Kidney (tissue), 13 donors: ENCODE measurements at regions not wholly inside any gene's neighbourhood (a gene's known extent, or its start where the extent isn't known, plus 50 kb on each side); places are given as distances from the start of the nearest gene placed in this dataset.

Experiments used
- DNase-seq, 5 donors: peaks; one replicate each; pipeline ENCODE4 v3.0.0-alpha.2; 2013 to 2020
- FAIRE-seq: peaks from 2 replicates; lab custom pipeline; 2012; peaks lifted over from hg19 to GRCh38; lab: Jason Lieb, UNC
- H3K27ac ChIP-seq, 2 donors: one replicate each; pipeline ENCODE4 v1.7.0; 2013; ENCODE audit warnings: low read depth in 2 of 2, low read length in 2 of 2, inconsistent platforms in 1 of 2
- H3K27me3 ChIP-seq: one replicate; pipeline ENCODE4 v1.7.1; 2013; ENCODE audit warnings: low read length, inconsistent platforms; ENCODE audit not compliant: control insufficient read depth, insufficient read depth
- H3K36me3 ChIP-seq, 3 donors: one replicate each; pipeline versions ENCODE4 v1.7.0 to v1.7.1; 2013; ENCODE audit warnings: low read length in 3 of 3, control low read depth in 1 of 3, inconsistent platforms in 1 of 3; ENCODE audit not compliant: insufficient read depth in 3 of 3, control insufficient read depth in 2 of 3
- H3K4me1 ChIP-seq, 3 donors: one replicate each; pipeline versions ENCODE4 v1.7.0 to v1.7.1; 2013; ENCODE audit warnings: low read length in 3 of 3, inconsistent platforms in 1 of 3, low read depth in 1 of 3; ENCODE audit not compliant: control insufficient read depth in 2 of 3, insufficient read depth in 2 of 3
- H3K4me3 ChIP-seq, 3 donors: one replicate each; pipeline versions ENCODE4 v1.7.0 to v1.8.1; 2013; ENCODE audit warnings: low read length in 3 of 3, control low read depth in 1 of 3, inconsistent platforms in 1 of 3
- H3K9ac ChIP-seq, 3 donors: one replicate each; pipeline versions ENCODE4 v1.7.0 to v1.7.1; 2013; ENCODE audit warnings: low read length in 3 of 3, control low read depth in 1 of 3, inconsistent platforms in 1 of 3
- H3K9me3 ChIP-seq, 3 donors: one replicate each; pipeline versions ENCODE4 v1.7.0 to v1.7.1; 2013; ENCODE audit warnings: low read length in 3 of 3, control low read depth in 1 of 3, inconsistent platforms in 1 of 3; ENCODE audit not compliant: control insufficient read depth in 2 of 3, insufficient read depth in 1 of 3
- CTCF ChIP-seq: IDR thresholded peaks from 3 replicates; pipeline ENCODE4 v1.5.1; 2012; ENCODE audit warnings: mild to moderate bottlenecking, moderate library complexity, borderline replicate concordance; ENCODE audit not compliant: insufficient read depth; ENCODE audit errors: extremely low read depth
- intact Hi-C: fragments of 100-400 bp; cut with DNase I; formaldehyde crosslinking; loops from one replicate; pipeline ENCODE4 v1.11.1; 2022
- donor health status: control.
- donor health status: control.
- donor health status: control.
- donor health status: control.
- donor health status: control.
- donor health status: DM: yes; HTN: yes; CAD: no.
- donor health status: Normal renal cell carcinoma (clear cell type).

GRCh38 chr17:72502371-72503341 lies 381.8 kb downstream of the SOX9 start:
- Histone ChIP-seq H3K9ac (no peak overlapping the region), H3K9me3 (no peaks in the 10 kb centered on the region), H3K27me3 (no peaks in the 10 kb centered on the region), H3K4me3 (no peak overlapping the region), H3K36me3 (no peaks in the 10 kb centered on the region), H3K4me1 (no peaks in the 10 kb centered on the region), H3K27ac (no peak overlapping the region)
- TF ChIP-seq CTCF = no peak
- DNase-seq (no peak), FAIRE-seq (no peak)
- intact Hi-C loops = no loop called here

- no peak for TF ChIP-seq CTCF
- FAIRE-seq = no peak
- no peak overlapping the region for H3K27ac ChIP-seq
Measured at GRCh38 chr17:72503556-72503955, 382.7 kb downstream of the SOX9 start.

GRCh38 chr17:72504783-72505182 lies 384.0 kb downstream of the SOX9 start:
- Histone ChIP-seq H3K27ac (no peak overlapping the region), H3K9me3 (no peaks in the 10 kb centered on the region), H3K9ac (no peak overlapping the region), H3K36me3 (no peaks in the 10 kb centered on the region), H3K27me3 (no peaks in the 10 kb centered on the region), H3K4me3 (no peak overlapping the region), H3K4me1 (no peaks in the 10 kb centered on the region)
- FAIRE-seq (no peak), DNase-seq (no peak)
- no peak for TF ChIP-seq CTCF
- intact Hi-C loops = no loop called here

More at GRCh38 chr17:72503556-72503955, 382.7 kb downstream of the SOX9 start:
- H3K9ac ChIP-seq = no peak overlapping the region
- intact Hi-C loops = no loop called here
- no peaks in the 10 kb centered on the region for H3K36me3 ChIP-seq
- H3K4me3 ChIP-seq = no peak overlapping the region
- no peaks in the 10 kb centered on the region for H3K27me3 ChIP-seq
- no peaks in the 10 kb centered on the region for H3K9me3 ChIP-seq
- DNase-seq = no peak
- no peaks in the 10 kb centered on the region for H3K4me1 ChIP-seq
